ENCODE measurements at regions not wholly inside any gene's neighbourhood (a gene's known extent, or its start where the extent isn't known, plus 50 kb on each side); places are given as distances from the start of the nearest gene placed in this dataset.

DNA sequence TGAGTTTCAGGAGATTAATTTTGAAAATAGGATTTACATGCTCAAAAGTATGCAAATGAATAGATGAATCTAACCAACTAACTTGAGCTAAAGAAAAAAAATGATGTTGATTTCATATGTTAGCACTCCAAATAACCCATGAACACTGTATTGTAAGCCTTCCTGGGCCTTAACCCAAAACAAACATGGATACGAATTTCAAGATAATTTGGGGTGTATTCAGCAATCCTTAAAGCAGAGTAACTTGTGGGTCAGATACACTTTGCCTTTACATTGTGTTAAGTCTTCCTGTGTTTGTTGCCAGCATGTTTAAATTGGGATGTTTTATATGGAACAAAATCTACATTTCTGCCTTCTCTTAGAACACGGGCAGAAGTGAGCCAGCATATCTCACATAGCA, 124.2 kb upstream of the WDR11 start:
- TF ChIP-seq CTCF (optimal IDR thresholded peaks at IDR 0.05 in 1 of 3, IDR thresholded peaks at IDR 0.05 in 1 of 3, conservative IDR thresholded peaks at IDR 0.05 in 1 of 3; ENCODE audit: extremely low read depth in 1 of 3, insufficient read depth in 2 of 3, low read length in 3 of 3) (no peak), EZH2 (IDR thresholded peaks at IDR 0.05; ENCODE audit: low read length) (no peak)
